GM12873 (cell line): ENCODE measurements at regions not wholly inside any gene's neighbourhood (a gene's known extent, or its start where the extent isn't known, plus 50 kb on each side); places are given as distances from the start of the nearest gene placed in this dataset.

ENCODE experiments used
- TF ChIP-seq, protein P1 (sequence below): IDR thresholded peaks from 2 replicates; pipeline ENCODE4 v1.5.1; 2012; ENCODE audit warnings: low read depth, mild to moderate bottlenecking, moderate library complexity, low read length, control low read depth; ENCODE audit not compliant: insufficient read depth; ENCODE audit errors: missing control alignments

DNA sequence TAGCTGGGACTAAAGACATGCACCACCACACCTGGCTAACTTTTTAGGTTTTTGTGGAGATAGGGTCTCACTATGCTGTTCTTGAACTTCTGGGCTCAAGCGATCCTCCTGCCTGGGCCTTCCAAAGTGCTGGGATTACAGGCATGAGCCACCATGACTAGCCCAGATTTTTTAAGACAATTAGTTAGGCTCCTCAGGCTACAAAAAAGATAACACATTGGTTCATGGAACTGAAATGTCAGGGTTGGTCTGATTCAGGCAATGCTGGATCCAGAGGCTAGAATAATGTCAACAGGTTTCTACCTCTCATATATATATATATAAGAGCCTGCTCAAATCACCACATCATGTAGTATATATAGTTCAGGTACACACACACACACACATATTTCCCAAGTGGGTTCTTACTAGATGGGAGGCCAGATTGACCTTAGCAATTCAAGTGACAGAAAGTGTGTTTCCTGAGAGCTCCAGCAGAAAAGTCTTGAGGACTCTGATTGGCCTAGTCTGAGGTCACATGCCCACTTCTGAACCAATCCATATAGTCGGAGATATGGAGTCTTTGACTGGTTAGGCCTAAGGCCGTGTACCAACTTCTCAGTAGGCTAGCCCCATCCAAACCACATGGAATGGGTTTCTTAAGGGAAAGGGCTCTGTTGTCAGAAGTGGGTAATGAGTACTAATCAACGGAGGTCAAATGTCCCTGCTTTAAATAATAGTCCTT lies 72.6 kb upstream of the LAPTM4A start:
- TF ChIP-seq, protein P1, sequence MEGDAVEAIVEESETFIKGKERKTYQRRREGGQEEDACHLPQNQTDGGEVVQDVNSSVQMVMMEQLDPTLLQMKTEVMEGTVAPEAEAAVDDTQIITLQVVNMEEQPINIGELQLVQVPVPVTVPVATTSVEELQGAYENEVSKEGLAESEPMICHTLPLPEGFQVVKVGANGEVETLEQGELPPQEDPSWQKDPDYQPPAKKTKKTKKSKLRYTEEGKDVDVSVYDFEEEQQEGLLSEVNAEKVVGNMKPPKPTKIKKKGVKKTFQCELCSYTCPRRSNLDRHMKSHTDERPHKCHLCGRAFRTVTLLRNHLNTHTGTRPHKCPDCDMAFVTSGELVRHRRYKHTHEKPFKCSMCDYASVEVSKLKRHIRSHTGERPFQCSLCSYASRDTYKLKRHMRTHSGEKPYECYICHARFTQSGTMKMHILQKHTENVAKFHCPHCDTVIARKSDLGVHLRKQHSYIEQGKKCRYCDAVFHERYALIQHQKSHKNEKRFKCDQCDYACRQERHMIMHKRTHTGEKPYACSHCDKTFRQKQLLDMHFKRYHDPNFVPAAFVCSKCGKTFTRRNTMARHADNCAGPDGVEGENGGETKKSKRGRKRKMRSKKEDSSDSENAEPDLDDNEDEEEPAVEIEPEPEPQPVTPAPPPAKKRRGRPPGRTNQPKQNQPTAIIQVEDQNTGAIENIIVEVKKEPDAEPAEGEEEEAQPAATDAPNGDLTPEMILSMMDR, result no peak

DNA sequence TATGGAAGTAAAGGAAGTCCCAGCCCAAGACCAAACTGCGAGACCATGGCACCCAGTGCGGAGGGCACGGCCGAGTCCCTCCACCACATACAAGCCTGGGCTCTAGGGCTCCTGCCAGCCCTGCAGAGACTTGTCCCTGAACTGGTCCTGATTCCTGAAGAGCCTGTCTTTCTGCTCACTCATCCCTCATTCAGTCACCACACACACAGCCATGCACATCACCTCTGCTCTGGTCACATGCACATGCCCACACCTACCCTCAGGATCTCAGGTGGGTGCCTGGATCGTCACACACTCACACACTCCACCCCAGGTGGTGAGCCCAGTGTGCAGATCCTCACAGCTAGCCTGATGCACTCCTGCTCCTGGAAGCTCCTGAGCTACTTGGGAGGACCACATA lies 71.4 kb upstream of the LAPTM4A start:
- TF ChIP-seq, protein P1, result no peak

DNA sequence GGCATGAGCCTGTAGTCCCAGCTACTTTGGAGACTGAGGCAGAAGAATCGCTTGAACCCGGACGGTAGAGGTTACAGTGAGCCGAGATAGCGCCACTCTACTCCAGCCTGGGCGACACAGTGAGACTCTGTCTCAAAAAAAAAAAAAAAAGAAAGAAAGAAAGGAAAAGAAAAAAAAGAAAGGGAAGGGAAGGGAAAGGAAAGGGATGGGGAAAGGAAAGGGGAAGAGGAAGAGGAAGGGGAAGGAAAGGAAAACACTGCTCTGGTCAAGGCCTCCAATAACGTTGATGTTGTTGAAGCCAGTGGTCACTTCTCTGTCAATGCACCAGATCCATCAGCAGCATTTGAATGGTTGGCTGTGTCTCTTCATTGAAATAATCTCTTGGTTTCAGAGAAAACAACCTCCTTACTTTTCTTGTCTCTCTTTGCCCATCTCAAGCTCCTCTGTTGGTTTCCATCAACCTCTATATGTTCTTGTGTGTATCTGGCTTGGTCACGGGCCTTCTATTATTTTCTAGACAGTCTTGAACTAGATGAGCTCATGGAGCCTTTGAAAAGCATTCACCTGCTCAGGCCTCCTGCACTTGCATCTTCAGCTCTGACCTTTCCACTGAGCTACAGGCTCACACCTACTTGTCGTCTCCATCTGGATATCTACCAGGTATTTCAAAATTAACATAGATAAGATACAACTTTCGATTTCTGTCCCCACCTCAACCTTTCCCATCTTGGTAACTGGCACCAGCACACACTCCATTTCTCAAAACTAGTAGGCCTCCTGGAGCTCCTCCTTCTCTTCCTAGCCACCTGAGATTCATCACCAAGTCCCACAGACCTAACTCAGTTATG lies 69.4 kb upstream of the LAPTM4A start:
- TF ChIP-seq, protein P1, result no peak

DNA sequence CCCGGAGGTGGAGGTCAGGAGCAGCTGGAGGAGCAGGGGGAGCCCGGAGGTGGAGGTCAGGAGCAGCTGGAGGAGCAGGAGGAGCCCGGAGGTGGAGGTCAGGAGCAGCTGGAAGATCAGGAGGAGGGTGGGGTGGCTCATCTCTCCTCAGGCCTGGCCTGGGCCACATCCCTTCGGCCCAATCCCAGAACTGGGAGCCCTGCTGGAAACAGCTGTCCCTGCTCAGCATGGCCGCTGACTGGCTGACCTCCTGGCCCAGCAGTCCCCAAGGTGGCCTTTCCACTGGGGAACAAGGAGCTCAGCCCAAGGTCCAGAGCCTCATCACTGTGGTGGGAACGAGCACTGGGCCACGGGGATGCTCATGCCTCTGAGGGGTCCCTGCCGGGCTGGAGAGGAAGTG lies 66.6 kb upstream of the LAPTM4A start:
- TF ChIP-seq, protein P1, result no peak

DNA sequence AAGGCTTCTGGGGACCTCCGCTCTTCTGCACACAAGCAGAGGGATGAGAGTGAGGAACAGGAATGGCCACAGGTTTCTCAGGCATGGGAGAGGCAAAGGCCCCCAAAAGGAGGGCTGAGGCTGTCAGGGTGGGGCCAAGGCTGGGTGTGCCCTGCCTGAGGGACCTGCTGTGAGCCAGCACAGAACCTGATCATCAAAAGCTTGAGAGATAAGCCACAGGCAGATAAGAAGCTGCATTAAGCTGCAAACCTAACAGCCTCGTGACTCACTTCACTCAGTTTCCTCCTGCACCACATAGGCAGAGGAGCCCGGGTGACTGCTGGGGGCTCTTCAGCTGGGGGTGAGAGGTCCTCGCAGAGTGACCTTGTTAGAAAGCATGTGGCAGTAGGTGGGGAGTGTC lies 64.5 kb upstream of the LAPTM4A start:
- TF ChIP-seq, protein P1, result no peak

DNA sequence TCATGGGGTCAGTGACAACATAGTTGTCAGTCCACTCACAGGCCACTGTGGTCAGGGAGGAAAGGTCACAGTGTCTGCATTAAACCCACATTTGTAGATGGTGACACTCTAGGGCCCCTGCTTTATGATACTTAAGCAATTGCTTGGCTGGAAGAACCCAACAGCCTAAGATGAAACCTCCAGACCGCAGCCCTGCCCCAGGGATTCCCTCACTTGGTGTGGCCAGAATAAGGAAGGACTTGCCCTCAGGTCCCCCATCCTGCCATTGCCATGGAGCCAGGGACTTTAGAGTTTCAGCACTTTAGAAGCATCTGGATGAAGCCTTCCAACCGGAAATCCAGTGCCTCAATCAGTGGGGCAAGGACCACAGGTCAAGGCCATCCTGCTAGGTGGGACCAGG lies 63.9 kb upstream of the LAPTM4A start:
- TF ChIP-seq, protein P1, result no peak
